Natural killer cell (primary cell): ENCODE measurements at regions not wholly inside any gene's neighbourhood (a gene's known extent, or its start where the extent isn't known, plus 50 kb on each side); places are given as distances from the start of the nearest gene placed in this dataset.
"Not testable (repeated sequence)": the region's sequence is repeated elsewhere in the genome, so short reads cannot be mapped to it uniquely, and the experiment has no call there.

Experiments
- ATAC-seq, 3 donors: fragments of 150-1000 bp in 2 of 3; fragments of 200-7000 bp in 1 of 3; cut with Tn5 transposase; 1 replicate in 1 of 3; 2 replicates in 2 of 3; pipeline ENCODE4 v1.10.0; 2021; ENCODE audit warnings: mild to moderate bottlenecking in 2 of 3, moderate library complexity in 2 of 3
- DNase-seq, 2 donors: peaks; one replicate each; pipeline versions ENCODE4 v3.0.0 to v3.0.0-alpha.2; 2013 to 2021; ENCODE audit warnings: mixed read lengths in 1 of 2
- H3K27ac ChIP-seq: one replicate; pipeline ENCODE4 v1.5.1; 2013; ENCODE audit warnings: mild to moderate bottlenecking, low read length
- H3K27me3 ChIP-seq: one replicate; pipeline ENCODE4 v1.6.1; 2013; ENCODE audit warnings: low read length; ENCODE audit not compliant: control insufficient read depth, insufficient read depth
- H3K36me3 ChIP-seq: one replicate; pipeline ENCODE4 v1.6.1; 2013; ENCODE audit warnings: low read length; ENCODE audit not compliant: control insufficient read depth, insufficient read depth
- H3K4me1 ChIP-seq: one replicate; pipeline ENCODE4 v1.6.1; 2013; ENCODE audit warnings: low read length; ENCODE audit not compliant: control insufficient read depth, insufficient read depth
- H3K4me3 ChIP-seq: one replicate; pipeline ENCODE4 v1.5.1; 2013; ENCODE audit warnings: low read length
- H3K9me3 ChIP-seq: one replicate; pipeline ENCODE4 v1.6.1; 2013; ENCODE audit warnings: low read length; ENCODE audit not compliant: control insufficient read depth, insufficient read depth
- H3K27ac Mint-ChIP-seq, 2 donors: one replicate each; pipeline ENCODE4 v1.8.0; 2022; ENCODE audit warnings: mild to moderate bottlenecking in 2 of 2, mixed read lengths in 2 of 2, moderate library complexity in 1 of 2
- H3K27me3 Mint-ChIP-seq, 2 donors: one replicate each; pipeline ENCODE4 v1.8.0; 2022; ENCODE audit warnings: low read depth in 2 of 2, mixed read lengths in 2 of 2
- H3K36me3 Mint-ChIP-seq: one replicate; pipeline ENCODE4 v1.8.0; 2022; ENCODE audit warnings: mixed read lengths
- H3K4me1 Mint-ChIP-seq, 2 donors: one replicate each; pipeline ENCODE4 v1.8.0; 2022; ENCODE audit warnings: mixed read lengths in 2 of 2
- H3K4me3 Mint-ChIP-seq: one replicate; pipeline ENCODE4 v1.8.0; 2022; ENCODE audit warnings: mild to moderate bottlenecking, moderate library complexity, mixed read lengths
- H3K9me3 Mint-ChIP-seq, 2 donors: one replicate each; pipeline ENCODE4 v1.8.0; 2022; ENCODE audit warnings: mixed read lengths in 2 of 2
- WGBS: methylation state at CpG from one replicate; pipeline ENCODE4 v1.1.7; 2013; ENCODE audit warnings: missing lambda C conversion rate; ENCODE audit not compliant: insufficient coverage; 5-methylcytosine and 5-hydroxymethylcytosine counted together
- intact Hi-C: fragments of 100-400 bp; cut with micrococcal nuclease; formaldehyde crosslinking; loops from one replicate; pipeline ENCODE4 v1.14.2; 2022
- TF ChIP-seq, protein P1 (sequence below): fragments of 200-600 bp; IDR thresholded peaks from one replicate; pipeline ENCODE4 v1.8.0; 2022; ENCODE audit warnings: antibody characterized with exemption

DNA sequence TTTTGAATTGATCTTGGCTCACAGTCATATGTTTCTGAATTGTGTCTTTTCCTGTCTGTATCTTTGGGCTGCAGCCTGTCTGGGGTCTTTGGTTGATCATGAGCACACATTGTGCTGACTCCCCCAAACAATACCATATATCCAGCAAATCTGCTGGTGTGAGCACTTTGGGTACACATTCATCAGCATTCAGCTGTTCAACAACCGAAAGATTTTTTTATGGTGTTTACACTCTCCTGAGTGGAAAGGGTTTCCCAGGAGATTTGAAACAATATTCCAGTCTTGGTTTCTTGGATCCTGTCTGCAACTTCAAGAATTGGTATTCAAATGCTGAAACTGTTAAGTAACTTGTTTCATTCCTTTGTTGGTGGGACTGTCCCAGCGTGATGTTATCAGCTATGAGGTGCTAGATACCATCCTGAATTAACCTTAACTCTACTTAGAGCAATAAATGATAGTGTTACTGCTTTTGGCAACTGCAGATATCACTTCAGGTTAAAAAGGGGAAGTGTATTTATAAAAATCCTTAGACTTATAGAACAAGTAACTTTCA, 78.4 kb upstream of the DIAPH3 start:
- H3K4me1 ChIP-seq = no peaks in the 10 kb centered on the region
- Mint-ChIP-seq H3K4me1 (no peaks in the 10 kb centered on the region), H3K36me3 (no peaks in the 10 kb centered on the region), H3K27ac (no peak overlapping the region), H3K27me3 (no peaks in the 10 kb centered on the region), H3K9me3 (no peaks in the 10 kb centered on the region), H3K4me3 (no peak overlapping the region)
- TF ChIP-seq, protein P1, sequence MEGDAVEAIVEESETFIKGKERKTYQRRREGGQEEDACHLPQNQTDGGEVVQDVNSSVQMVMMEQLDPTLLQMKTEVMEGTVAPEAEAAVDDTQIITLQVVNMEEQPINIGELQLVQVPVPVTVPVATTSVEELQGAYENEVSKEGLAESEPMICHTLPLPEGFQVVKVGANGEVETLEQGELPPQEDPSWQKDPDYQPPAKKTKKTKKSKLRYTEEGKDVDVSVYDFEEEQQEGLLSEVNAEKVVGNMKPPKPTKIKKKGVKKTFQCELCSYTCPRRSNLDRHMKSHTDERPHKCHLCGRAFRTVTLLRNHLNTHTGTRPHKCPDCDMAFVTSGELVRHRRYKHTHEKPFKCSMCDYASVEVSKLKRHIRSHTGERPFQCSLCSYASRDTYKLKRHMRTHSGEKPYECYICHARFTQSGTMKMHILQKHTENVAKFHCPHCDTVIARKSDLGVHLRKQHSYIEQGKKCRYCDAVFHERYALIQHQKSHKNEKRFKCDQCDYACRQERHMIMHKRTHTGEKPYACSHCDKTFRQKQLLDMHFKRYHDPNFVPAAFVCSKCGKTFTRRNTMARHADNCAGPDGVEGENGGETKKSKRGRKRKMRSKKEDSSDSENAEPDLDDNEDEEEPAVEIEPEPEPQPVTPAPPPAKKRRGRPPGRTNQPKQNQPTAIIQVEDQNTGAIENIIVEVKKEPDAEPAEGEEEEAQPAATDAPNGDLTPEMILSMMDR = no peak
- WGBS = 80% methylated on average over 1 of the region's 2 CpGs
- H3K36me3 ChIP-seq = no peaks in the 10 kb centered on the region
- DNase-seq (no peak), ATAC-seq (no peak)
- H3K4me3 ChIP-seq = no peak overlapping the region
- no peak overlapping the region for H3K27ac ChIP-seq
- intact Hi-C loops = no loop called here
- no peaks in the 10 kb centered on the region for H3K9me3 ChIP-seq
- H3K27me3 ChIP-seq = peaks cover 3% of the 10 kb centered on the region

DNA sequence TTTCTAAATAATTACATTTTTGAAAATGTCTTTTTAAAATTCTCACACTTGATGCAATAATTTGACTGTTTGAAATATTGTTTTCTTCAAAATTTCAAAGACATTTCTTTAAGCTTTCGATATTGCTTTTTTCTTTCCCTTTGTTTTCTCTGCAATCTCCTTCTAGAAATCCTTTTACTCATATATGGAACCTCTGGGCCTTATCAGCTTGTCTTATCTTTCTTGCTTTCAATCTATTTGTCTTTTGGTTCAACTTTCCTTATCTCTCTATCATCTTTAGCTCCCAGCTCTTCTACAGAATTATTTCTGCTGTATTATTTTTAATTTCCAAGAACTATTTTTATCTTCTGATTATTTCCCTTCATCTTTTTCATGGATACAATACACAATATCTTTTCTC, 80.7 kb upstream of the DIAPH3 start:
- Mint-ChIP-seq H3K9me3 (no peaks in the 10 kb centered on the region), H3K4me1 (no peaks in the 10 kb centered on the region), H3K27ac (no peak overlapping the region), H3K36me3 (no peaks in the 10 kb centered on the region), H3K4me3 (no peak overlapping the region), H3K27me3 (no peaks in the 10 kb centered on the region)
- DNase-seq (no peak), ATAC-seq (no peak)
- H3K36me3 ChIP-seq = no peaks in the 10 kb centered on the region
- intact Hi-C loops = no loop called here
- H3K9me3 ChIP-seq = no peaks in the 10 kb centered on the region
- no peaks in the 10 kb centered on the region for H3K4me1 ChIP-seq
- no peak overlapping the region for H3K27ac ChIP-seq
- H3K4me3 ChIP-seq = no peak overlapping the region
- peaks cover 2% of the 10 kb centered on the region for H3K27me3 ChIP-seq
- TF ChIP-seq, protein P1 = no peak
- 100% methylated on average over 1 of the region's 1 CpG for WGBS

DNA sequence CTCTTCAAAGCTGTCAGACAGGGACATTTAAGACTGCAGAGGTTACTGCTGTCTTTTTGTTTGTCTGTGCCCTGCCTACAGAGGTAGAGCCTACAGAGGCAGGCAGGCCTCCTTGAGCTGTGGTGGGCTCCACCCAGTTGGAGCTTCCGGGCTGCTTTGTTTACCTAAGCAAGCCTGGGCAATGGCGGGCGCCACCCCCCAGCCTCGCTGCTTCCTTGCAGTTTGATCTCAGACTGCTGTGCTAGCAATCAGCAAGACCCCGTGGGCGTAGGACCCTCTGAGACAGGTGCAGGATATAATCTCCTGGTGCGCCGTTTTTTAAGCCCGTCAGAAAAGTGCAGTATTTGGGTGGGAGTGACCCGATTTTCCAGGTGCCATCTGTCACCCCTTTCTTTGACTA, 87.7 kb upstream of the DIAPH3 start:
- DNase-seq, H3K9me3 Mint-ChIP-seq, ATAC-seq, H3K27me3 Mint-ChIP-seq, H3K27me3 ChIP-seq, H3K27ac Mint-ChIP-seq, H3K27ac ChIP-seq, H3K4me1 ChIP-seq, H3K4me3 Mint-ChIP-seq, H3K4me3 ChIP-seq, H3K9me3 ChIP-seq, intact Hi-C loops, H3K36me3 ChIP-seq, H3K36me3 Mint-ChIP-seq: not testable (repeated sequence)
- H3K4me1 Mint-ChIP-seq = peaks cover 7 to 10% of the 10 kb centered on the region in 2 donors
- WGBS = 89% methylated on average over 9 of the region's 10 CpGs

DNA sequence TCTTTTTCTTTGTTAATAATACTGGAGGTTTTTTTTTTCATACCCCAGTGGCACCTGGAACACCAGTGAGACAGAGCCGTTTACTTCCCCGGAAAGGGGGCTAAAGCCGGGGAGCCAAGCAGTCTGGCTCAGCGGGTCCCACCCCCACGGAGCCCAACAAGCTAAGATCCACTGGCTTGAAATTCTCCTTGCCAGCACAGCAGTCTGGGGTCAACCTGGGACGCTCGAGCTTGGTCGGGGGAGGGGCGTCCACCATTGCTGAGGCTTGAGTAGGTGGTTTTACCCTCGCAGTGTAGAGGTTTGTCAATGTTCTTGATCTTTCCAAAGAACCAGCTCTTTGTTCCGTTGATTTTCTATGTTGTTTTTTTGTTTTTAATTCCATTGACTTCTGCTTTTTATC, 94.6 kb upstream of the DIAPH3 start:
- peaks cover 0 to 12% of the 10 kb centered on the region in 2 donors for H3K27me3 Mint-ChIP-seq
- Histone ChIP-seq H3K36me3 (no peaks in the 10 kb centered on the region), H3K27me3 (peaks cover 2% of the 10 kb centered on the region), H3K4me1 (no peaks in the 10 kb centered on the region), H3K4me3 (no peak overlapping the region), H3K27ac (no peak overlapping the region), H3K9me3 (no peaks in the 10 kb centered on the region)
- H3K4me1 Mint-ChIP-seq = peaks cover 7 to 10% of the 10 kb centered on the region in 2 donors
- no peak overlapping the region for H3K27ac Mint-ChIP-seq
- peaks cover 3 to 5% of the 10 kb centered on the region in 2 donors for H3K9me3 Mint-ChIP-seq
- no peaks in the 10 kb centered on the region for H3K36me3 Mint-ChIP-seq
- WGBS = 84% methylated on average over 10 of the region's 11 CpGs
- ATAC-seq = no peak
- no peak for DNase-seq
- H3K4me3 Mint-ChIP-seq = no peak overlapping the region
- intact Hi-C loops = no loop called here
- TF ChIP-seq, protein P1 = no peak
